Progenitor cell of endocrine pancreas (in vitro differentiated cells): ENCODE measurements at regions not wholly inside any gene's neighbourhood (a gene's known extent, or its start where the extent isn't known, plus 50 kb on each side); places are given as distances from the start of the nearest gene placed in this dataset.
"Not testable (repeated sequence)": the region's sequence is repeated elsewhere in the genome, so short reads cannot be mapped to it uniquely, and the experiment has no call there.

Source experiments
- DNase-seq: peaks from one replicate; pipeline ENCODE4 v3.0.0; 2021; ENCODE audit warnings: low spot score; ENCODE audit not compliant: unreplicated experiment
- H3K27ac Mint-ChIP-seq: 2 replicates; pipeline ENCODE4 v1.8.0; 2021; ENCODE audit warnings: mild to moderate bottlenecking, moderate library complexity, mixed read lengths
- H3K27me3 Mint-ChIP-seq: 2 replicates; pipeline ENCODE4 v1.8.0; 2021; ENCODE audit warnings: mixed read lengths
- H3K36me3 Mint-ChIP-seq: 2 replicates; pipeline ENCODE4 v1.8.0; 2022; ENCODE audit warnings: mixed read lengths; ENCODE audit not compliant: insufficient read depth
- H3K4me1 Mint-ChIP-seq: 2 replicates; pipeline ENCODE4 v1.8.0; 2021; ENCODE audit warnings: low read depth, mixed read lengths
- H3K4me3 Mint-ChIP-seq: 2 replicates; pipeline ENCODE4 v1.8.0; 2021; ENCODE audit warnings: low read depth, mild to moderate bottlenecking, moderate library complexity, mixed read lengths
- H3K9me3 Mint-ChIP-seq: 2 replicates; pipeline ENCODE4 v1.8.0; 2021; ENCODE audit warnings: low read depth, mixed read lengths
- TF ChIP-seq, protein P1 (sequence below): fragments of 200-600 bp; sonication (generic); IDR thresholded peaks from one replicate; pipeline ENCODE4 v1.5.0; 2021; ENCODE audit warnings: antibody characterized with exemption, mild to moderate bottlenecking; ENCODE audit not compliant: unreplicated experiment

DNA sequence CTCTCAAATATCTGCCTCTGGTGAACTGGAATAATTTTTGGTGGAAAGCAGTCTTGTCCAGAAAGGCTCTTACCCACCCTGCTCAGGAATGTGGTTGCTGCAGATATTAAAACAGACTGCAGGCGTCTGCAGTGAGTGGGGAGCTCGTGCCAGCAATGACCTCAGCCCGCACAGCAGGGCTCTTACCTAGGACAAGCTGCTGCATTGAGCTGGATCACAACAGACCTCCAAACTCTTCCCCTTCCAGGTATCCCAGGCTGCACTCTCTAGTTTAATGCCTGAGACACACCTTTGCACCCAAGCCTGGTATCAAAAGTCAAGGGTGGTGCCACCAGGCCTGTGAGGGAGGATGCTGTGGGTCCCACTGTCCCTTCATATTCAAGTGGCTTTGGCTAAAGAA lies 69.7 kb upstream of the CDON start:
- H3K9me3 Mint-ChIP-seq: no peaks in the 10 kb centered on the region
- H3K27ac Mint-ChIP-seq: peak overlapping the region; percentile 5
- DNase-seq: no peak
- H3K4me3 Mint-ChIP-seq: no peak overlapping the region
- peaks cover 10% of the 10 kb centered on the region for H3K4me1 Mint-ChIP-seq
- peaks cover 20% of the 10 kb centered on the region for H3K27me3 Mint-ChIP-seq
- no peaks in the 10 kb centered on the region for H3K36me3 Mint-ChIP-seq
- TF ChIP-seq, protein P1, sequence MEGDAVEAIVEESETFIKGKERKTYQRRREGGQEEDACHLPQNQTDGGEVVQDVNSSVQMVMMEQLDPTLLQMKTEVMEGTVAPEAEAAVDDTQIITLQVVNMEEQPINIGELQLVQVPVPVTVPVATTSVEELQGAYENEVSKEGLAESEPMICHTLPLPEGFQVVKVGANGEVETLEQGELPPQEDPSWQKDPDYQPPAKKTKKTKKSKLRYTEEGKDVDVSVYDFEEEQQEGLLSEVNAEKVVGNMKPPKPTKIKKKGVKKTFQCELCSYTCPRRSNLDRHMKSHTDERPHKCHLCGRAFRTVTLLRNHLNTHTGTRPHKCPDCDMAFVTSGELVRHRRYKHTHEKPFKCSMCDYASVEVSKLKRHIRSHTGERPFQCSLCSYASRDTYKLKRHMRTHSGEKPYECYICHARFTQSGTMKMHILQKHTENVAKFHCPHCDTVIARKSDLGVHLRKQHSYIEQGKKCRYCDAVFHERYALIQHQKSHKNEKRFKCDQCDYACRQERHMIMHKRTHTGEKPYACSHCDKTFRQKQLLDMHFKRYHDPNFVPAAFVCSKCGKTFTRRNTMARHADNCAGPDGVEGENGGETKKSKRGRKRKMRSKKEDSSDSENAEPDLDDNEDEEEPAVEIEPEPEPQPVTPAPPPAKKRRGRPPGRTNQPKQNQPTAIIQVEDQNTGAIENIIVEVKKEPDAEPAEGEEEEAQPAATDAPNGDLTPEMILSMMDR: peak; percentile 10

DNA sequence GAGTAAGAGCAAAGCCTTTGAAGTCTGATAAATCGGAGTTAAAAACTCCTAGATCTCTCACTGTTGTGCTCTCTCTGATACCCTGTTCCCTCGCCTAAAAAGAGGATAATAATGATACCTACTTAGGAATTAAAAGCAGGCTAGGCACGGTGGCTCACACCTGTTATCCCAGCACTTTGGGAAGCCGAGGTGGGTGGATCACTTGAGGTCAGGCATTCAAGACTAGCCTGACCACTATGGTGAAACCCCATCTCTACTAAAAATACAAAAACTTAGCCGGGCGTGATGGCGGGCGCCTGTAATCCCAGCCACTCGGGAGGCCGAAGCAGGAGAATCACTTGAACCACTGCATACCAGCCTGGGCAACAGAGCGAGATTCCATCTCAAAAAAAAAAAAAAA lies 68.1 kb upstream of the CDON start:
- Mint-ChIP-seq H3K4me1 (peaks cover 10% of the 10 kb centered on the region), H3K27me3 (peaks cover 21% of the 10 kb centered on the region)

DNA sequence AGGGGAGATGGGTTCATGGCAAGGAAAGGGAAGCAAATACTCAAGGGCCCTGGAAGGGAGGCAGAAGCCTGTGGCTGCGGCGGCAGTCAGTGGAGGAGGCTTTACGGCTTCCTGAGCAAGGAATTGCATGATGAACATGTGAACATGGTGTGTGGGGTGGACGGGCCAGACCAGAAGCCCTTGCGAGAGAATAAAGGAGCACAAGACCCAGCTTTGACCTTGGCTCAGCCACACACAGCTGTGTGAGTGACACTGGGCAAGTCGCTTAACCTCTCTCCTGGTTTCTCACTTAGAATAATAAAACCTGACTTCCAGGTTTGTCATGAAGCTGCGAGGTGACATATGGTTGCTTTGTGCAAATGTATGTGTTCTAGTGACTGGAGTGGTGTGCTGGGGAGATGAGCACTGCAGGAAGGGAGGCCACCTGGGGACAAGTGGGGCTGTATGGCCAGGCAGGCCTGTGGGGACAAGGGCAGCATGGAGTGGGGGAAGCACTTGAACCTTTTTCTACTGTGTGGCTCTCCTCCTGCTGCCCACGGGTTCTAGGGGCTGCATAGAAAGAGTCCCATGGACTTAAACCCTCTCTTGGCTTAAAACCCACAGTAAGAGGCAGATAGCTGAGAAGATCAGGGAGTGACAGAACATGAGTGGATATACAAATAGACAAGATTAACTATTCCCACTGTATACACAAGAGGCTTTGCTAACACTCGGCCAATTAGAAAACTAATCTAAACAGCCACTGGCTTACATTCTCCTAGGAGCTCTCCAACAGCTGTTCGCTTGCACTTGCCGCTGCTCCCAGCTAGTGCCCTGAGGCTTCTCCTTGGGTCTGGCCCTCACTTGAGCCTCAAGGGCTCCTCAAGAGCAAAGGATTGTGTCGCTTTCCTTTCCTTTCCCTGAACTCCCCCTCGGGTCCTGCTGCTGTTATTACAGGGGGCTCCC lies 67.3 kb upstream of the CDON start:
- no peak for DNase-seq
- Mint-ChIP-seq H3K36me3 (no peaks in the 10 kb centered on the region), H3K27me3 (peaks cover 21% of the 10 kb centered on the region), H3K27ac (no peak overlapping the region), H3K4me1 (peaks cover 10% of the 10 kb centered on the region), H3K4me3 (no peak overlapping the region), H3K9me3 (no peaks in the 10 kb centered on the region)
- TF ChIP-seq, protein P1: no peak

More for the DNA sequence above, 68.1 kb upstream of the CDON start:
- not testable (repeated sequence) for H3K27ac Mint-ChIP-seq, H3K4me3 Mint-ChIP-seq, H3K36me3 Mint-ChIP-seq, DNase-seq, H3K9me3 Mint-ChIP-seq

DNA sequence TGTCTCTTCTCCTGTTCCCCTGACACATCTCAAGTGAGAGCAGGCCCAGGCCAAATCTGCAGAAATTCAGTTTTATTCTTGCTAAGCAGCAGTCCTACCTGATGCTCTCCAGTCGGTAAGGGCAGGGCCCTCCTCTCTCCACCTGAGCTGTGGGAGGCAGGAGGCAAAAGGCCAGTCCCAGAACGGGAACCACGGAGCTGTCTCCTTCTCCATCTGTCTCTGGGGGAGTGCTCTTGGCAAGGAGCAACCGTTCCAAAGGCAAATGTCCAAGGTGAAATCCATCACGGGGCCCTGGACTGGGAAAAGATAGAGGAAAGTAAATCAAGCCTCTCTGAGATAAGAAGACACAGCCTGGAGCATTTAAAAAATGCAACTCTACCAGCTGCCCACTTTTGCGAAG lies 65.2 kb upstream of the CDON start:
- Mint-ChIP-seq H3K4me3 (no peak overlapping the region), H3K27ac (no peak overlapping the region), H3K36me3 (no peaks in the 10 kb centered on the region), H3K4me1 (peaks cover 8% of the 10 kb centered on the region), H3K27me3 (peaks cover 18% of the 10 kb centered on the region), H3K9me3 (no peaks in the 10 kb centered on the region)
- no peak for DNase-seq
- TF ChIP-seq, protein P1: no peak

DNA sequence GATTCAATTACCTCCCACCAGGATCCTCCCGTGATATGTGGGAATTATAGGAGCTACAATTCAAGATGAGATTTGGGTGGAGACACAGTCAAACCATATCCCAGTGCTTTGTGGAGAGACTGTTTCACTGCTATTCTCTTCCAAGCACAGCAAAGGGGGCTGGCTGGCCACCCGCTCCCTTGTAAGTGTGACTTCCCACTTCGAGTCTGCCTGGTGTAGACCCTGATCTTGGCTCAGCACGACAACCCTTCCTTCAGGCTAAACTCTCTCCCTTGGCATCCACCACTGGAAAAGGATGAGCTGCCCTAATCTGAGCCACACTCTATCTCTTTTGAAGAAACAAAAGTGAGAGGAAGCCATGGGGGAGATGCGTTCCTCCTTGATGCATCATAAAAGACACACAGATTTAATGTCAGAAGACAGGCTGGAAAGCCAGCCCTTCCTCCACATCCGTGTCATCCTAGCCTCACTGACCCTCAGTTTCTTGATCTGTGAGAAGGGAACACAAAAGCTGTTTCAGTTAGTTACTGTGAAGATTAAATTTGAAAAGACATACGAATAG lies 64.7 kb upstream of the CDON start:
- Mint-ChIP-seq H3K36me3 (no peaks in the 10 kb centered on the region), H3K4me1 (peaks cover 8% of the 10 kb centered on the region), H3K27ac (no peak overlapping the region), H3K4me3 (no peak overlapping the region), H3K27me3 (peaks cover 19% of the 10 kb centered on the region), H3K9me3 (no peaks in the 10 kb centered on the region)
- TF ChIP-seq, protein P1: no peak
- no peak for DNase-seq

DNA sequence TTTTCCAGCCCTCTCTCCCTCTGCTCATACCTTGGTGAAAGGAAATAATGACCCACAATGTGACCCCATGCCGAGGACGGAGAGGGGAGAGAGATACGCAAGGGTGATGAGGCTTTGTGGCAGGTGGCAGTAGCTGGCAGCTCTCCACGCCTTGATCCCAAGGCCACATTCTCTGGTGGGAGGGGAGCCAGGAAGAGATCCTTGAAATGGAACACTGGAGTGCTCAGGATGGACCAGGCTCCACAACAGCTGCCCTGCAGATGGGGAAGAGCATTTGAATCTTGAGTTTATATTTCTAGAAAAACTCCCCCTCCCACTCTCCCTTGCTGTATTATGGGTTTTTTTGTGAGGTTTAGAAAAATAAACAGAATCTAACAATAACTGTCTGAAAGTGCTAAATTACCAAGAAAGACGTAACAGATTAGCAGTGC lies 61.6 kb upstream of the CDON start:
- peaks cover 27% of the 10 kb centered on the region for H3K27me3 Mint-ChIP-seq
- no peaks in the 10 kb centered on the region for H3K9me3 Mint-ChIP-seq
- H3K4me3 Mint-ChIP-seq: no peak overlapping the region
- no peak for DNase-seq
- H3K36me3 Mint-ChIP-seq: no peaks in the 10 kb centered on the region
- TF ChIP-seq, protein P1: no peak
- no peak overlapping the region for H3K27ac Mint-ChIP-seq
- no peaks in the 10 kb centered on the region for H3K4me1 Mint-ChIP-seq
